Activated CD8-positive, alpha-beta T cell treated with anti-CD3 and anti-CD28 coated beads for 36 hours (primary cell): ENCODE measurements at regions not wholly inside any gene's neighbourhood (a gene's known extent, or its start where the extent isn't known, plus 50 kb on each side); places are given as distances from the start of the nearest gene placed in this dataset.

Source experiments
- ATAC-seq: fragments of 200-7000 bp; cut with Tn5 transposase; one replicate; pipeline ENCODE4 v1.10.0; 2021; ENCODE audit warnings: mild to moderate bottlenecking, moderate library complexity
- CTCF ChIA-PET: fragments of 350-600 bp; sonication (Branson Sonifier 250); formaldehyde crosslinking; loops from one replicate; lab custom pipeline; 2021; ENCODE audit warnings: antibody characterized with exemption; lab: Charles Lee
- POLR2A ChIA-PET: fragments of 350-600 bp; sonication (Branson Sonifier 250); formaldehyde crosslinking; loops from one replicate; lab custom pipeline; 2021; ENCODE audit warnings: antibody characterized with exemption; lab: Charles Lee
- DNase-seq: peaks from one replicate; pipeline ENCODE4 v3.0.0-alpha.2; 2020
- H3K27ac Mint-ChIP-seq: one replicate; pipeline ENCODE4 v1.8.0; 2021; ENCODE audit warnings: mild to moderate bottlenecking, mixed read lengths
- H3K27me3 Mint-ChIP-seq: one replicate; pipeline ENCODE4 v1.8.0; 2021; ENCODE audit warnings: mixed read lengths
- H3K36me3 Mint-ChIP-seq: one replicate; pipeline ENCODE4 v1.8.0; 2021; ENCODE audit warnings: low read depth, mixed read lengths
- H3K4me1 Mint-ChIP-seq: one replicate; pipeline ENCODE4 v1.8.0; 2021; ENCODE audit warnings: low read depth, mixed read lengths
- H3K4me3 Mint-ChIP-seq: one replicate; pipeline ENCODE4 v1.8.0; 2021; ENCODE audit warnings: mild to moderate bottlenecking, moderate library complexity, mixed read lengths
- H3K9me3 Mint-ChIP-seq: one replicate; pipeline ENCODE4 v1.8.0; 2021; ENCODE audit warnings: mixed read lengths
- intact Hi-C: fragments of 100-400 bp; cut with micrococcal nuclease; formaldehyde crosslinking; loops from one replicate; pipeline ENCODE4 v1.10.0; 2022
- TF ChIP-seq, protein P1 (sequence below): fragments of 200-600 bp; IDR thresholded peaks from one replicate; pipeline ENCODE4 v1.8.0; 2022; ENCODE audit warnings: antibody characterized with exemption, mild to moderate bottlenecking

DNA sequence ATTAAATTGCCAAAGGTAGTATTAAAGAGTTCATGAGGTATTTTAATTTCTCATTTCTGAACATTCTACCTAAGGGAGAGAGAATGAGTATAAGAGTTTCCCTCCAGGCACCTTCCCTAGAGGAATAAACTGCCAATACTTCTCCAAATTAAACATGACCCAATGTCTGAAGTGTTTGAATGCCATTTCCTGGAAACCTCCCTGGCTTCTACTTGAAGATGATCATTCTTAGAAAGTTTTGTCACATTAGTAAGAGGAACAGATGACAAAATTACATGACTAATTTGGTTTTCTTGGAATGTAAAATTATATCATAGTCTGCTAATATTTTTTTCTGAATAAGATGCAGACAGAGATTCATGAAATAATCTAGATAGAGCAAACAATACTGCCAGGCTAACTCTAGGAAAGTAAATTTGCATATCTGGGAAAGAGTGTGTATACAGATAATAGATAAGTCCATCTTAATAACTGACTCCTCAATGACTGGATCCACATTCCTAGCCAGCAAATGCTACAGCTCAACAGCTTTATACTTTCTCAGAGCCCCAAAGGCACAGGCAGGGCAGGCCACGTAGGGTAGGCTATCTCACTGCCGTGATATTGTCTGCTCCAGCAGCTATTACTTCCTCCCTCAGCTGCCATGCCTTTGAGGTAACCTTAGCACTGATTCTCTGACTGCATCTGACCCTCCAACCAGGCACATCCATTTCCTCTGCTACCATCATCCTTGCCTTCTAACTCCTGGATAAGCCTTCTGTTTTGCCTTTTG, 630.8 kb upstream of the PIK3C3 start:
- H3K27me3 Mint-ChIP-seq = no peaks in the 10 kb centered on the region
- H3K4me1 Mint-ChIP-seq = no peaks in the 10 kb centered on the region
- TF ChIP-seq, protein P1, sequence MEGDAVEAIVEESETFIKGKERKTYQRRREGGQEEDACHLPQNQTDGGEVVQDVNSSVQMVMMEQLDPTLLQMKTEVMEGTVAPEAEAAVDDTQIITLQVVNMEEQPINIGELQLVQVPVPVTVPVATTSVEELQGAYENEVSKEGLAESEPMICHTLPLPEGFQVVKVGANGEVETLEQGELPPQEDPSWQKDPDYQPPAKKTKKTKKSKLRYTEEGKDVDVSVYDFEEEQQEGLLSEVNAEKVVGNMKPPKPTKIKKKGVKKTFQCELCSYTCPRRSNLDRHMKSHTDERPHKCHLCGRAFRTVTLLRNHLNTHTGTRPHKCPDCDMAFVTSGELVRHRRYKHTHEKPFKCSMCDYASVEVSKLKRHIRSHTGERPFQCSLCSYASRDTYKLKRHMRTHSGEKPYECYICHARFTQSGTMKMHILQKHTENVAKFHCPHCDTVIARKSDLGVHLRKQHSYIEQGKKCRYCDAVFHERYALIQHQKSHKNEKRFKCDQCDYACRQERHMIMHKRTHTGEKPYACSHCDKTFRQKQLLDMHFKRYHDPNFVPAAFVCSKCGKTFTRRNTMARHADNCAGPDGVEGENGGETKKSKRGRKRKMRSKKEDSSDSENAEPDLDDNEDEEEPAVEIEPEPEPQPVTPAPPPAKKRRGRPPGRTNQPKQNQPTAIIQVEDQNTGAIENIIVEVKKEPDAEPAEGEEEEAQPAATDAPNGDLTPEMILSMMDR = no peak
- ATAC-seq (no peak), DNase-seq (no peak)
- H3K4me3 Mint-ChIP-seq = no peak overlapping the region
- H3K9me3 Mint-ChIP-seq = peaks cover 18% of the 10 kb centered on the region
- intact Hi-C loops = no loop called here
- POLR2A ChIA-PET = no interaction called here
- CTCF ChIA-PET = no interaction called here
- H3K27ac Mint-ChIP-seq = no peak overlapping the region
- H3K36me3 Mint-ChIP-seq = no peaks in the 10 kb centered on the region

GRCh38 chr18:41323044-41323443, 632.0 kb upstream of the PIK3C3 start:
- TF ChIP-seq, protein P1 = no peak
- intact Hi-C loops = no loop called here
- H3K9me3 Mint-ChIP-seq = peaks cover 18% of the 10 kb centered on the region
- no peaks in the 10 kb centered on the region for H3K4me1 Mint-ChIP-seq
- ChIA-PET CTCF (no interaction called here), POLR2A (no interaction called here)
- H3K4me3 Mint-ChIP-seq = no peak overlapping the region
- no peaks in the 10 kb centered on the region for H3K27me3 Mint-ChIP-seq
- no peak for ATAC-seq
- no peak for DNase-seq
- no peak overlapping the region for H3K27ac Mint-ChIP-seq
- no peaks in the 10 kb centered on the region for H3K36me3 Mint-ChIP-seq

DNA sequence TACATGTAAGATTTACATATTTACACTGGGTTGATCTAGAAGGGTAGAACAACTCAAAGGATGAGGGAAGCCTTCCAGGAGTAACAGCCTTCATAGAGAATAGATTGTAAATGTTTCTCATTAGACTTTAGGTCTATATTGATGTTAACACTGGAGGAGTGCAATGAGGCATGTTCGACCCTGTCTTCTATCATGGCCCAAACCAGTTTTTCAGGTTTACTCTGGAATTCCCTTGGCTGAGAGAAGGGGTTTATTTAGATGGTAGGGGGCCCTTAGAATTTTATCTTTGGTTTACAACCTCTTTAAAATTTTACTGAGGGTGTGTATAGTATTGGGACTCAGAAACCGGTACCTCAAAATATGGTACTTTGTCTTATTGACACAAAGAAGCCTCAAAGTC, 634.9 kb upstream of the PIK3C3 start:
- ChIA-PET POLR2A (no interaction called here), CTCF (no interaction called here)
- Mint-ChIP-seq H3K9me3 (peaks cover 6% of the 10 kb centered on the region), H3K27ac (no peak overlapping the region), H3K27me3 (no peaks in the 10 kb centered on the region), H3K36me3 (no peaks in the 10 kb centered on the region), H3K4me3 (no peak overlapping the region), H3K4me1 (no peaks in the 10 kb centered on the region)
- no peak for DNase-seq
- ATAC-seq = no peak
- intact Hi-C loops = no loop called here
- TF ChIP-seq, protein P1 = no peak

DNA sequence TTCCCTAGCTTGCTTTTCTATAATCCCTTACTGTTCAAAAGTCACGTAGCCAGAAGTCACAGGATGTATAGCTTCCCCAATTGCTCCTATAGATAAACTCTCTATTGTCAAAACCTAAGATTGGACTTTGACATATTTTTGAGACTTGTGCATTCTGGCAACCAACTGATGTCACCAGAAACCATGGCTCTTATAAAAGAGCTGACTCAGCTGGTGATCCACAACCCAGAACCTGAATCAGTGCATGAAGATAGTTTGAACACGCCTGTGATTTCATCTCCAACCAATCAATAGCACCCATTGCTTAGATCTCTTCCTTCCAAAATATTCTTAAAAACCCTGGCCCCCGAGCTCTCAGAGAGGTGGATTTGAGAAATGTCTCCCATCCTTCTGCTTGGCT, 639.9 kb upstream of the PIK3C3 start:
- Mint-ChIP-seq H3K4me1 (no peaks in the 10 kb centered on the region), H3K27ac (no peak overlapping the region), H3K27me3 (no peaks in the 10 kb centered on the region), H3K9me3 (peaks cover 4% of the 10 kb centered on the region), H3K4me3 (no peak overlapping the region), H3K36me3 (no peaks in the 10 kb centered on the region)
- ATAC-seq (no peak), DNase-seq (no peak)
- CTCF ChIA-PET = no interaction called here
- intact Hi-C loops = no loop called here
- TF ChIP-seq, protein P1 = no peak
- POLR2A ChIA-PET = no interaction called here

DNA sequence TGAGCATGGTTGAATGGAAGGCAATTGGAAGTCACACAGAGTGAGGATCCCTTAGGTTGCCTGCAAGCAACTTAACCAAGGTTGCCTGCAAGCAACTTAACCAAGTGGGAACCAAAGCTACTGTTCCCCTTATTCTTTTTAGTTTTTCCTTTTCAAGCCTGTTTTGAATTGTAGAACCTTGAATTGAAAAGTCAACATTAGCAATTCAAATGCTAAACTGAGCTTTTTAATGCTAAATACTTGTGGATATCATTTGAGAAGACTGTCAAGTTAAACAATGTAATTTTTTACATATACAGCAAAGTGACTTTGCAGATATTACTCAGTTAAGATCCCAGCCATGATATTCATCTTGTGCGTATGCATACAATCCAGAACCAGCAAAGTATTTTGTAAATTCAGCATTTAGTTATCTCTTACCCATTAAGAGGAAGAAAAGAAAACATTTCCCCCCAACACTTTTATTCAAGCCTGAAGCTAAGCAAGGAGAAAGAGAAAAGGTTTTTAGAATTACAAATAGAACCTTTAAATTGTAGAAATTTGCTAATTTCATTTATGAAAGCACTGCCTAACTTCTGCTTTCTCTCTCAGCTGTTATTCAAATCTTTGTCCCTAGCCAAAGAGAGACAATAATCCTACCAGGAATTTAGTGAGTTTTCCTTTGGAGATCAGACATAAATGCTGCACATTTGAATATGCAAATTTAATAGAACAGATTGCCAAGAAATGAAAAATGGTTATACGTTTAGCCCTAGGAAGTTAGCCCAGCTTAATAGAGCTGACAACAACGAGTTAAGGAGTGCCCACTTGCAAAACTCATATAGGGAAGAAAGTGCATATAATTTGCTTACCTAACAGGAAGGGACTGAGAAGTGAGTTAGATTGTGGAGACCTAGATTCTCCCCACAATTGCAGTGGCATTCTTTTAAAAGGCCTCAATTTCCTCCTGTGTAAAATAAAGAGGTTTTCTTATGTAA, 643.2 kb upstream of the PIK3C3 start:
- no peaks in the 10 kb centered on the region for H3K27me3 Mint-ChIP-seq
- no peak for ATAC-seq
- no peak for DNase-seq
- ChIA-PET CTCF (no interaction called here), POLR2A (no interaction called here)
- no peaks in the 10 kb centered on the region for H3K4me1 Mint-ChIP-seq
- no peak overlapping the region for H3K27ac Mint-ChIP-seq
- no peak overlapping the region for H3K4me3 Mint-ChIP-seq
- TF ChIP-seq, protein P1 = no peak
- intact Hi-C loops = no loop called here
- no peaks in the 10 kb centered on the region for H3K36me3 Mint-ChIP-seq
- H3K9me3 Mint-ChIP-seq = peaks cover 4% of the 10 kb centered on the region
